Neural cell (in vitro differentiated cells): ENCODE measurements at regions not wholly inside any gene's neighbourhood (a gene's known extent, or its start where the extent isn't known, plus 50 kb on each side); places are given as distances from the start of the nearest gene placed in this dataset.

Experiments
- CTCF ChIP-seq: fragments of 450-650 bp; IDR thresholded peaks from 2 replicates; pipeline ENCODE4 v1.5.1; 2014; ENCODE audit warnings: antibody characterized with exemption, mild to moderate bottlenecking, moderate library complexity; ENCODE audit not compliant: poor library complexity, severe bottlenecking
- EP300 ChIP-seq: fragments of 450-650 bp; conservative IDR thresholded peaks from 2 replicates; pipeline ENCODE4 v1.6.1; 2014; ENCODE audit warnings: antibody characterized with exemption, mild to moderate bottlenecking, moderate library complexity; ENCODE audit not compliant: poor library complexity, severe bottlenecking
- EZH2 ChIP-seq: fragments of 200-600, 300-800 bp; shearing (Covaris generic), sonication (generic); IDR thresholded peaks from 2 replicates; pipeline ENCODE4 v1.6.1; 2014; ENCODE audit warnings: antibody characterized with exemption, low read length, borderline replicate concordance, mild to moderate bottlenecking; ENCODE audit not compliant: insufficient read depth, poor library complexity, severe bottlenecking
- MXI1 ChIP-seq: fragments of 450-650 bp; conservative IDR thresholded peaks from 2 replicates; pipeline ENCODE4 v1.6.1; 2014; ENCODE audit warnings: antibody characterized with exemption, mild to moderate bottlenecking; ENCODE audit not compliant: poor library complexity, severe bottlenecking
- POLR2AphosphoS5 ChIP-seq: IDR thresholded peaks from 2 replicates; pipeline ENCODE4 v1.6.1; 2012
- RAD21 ChIP-seq: fragments of 450-650 bp; conservative IDR thresholded peaks from 2 replicates; pipeline ENCODE4 v1.6.1; 2014; ENCODE audit warnings: antibody characterized with exemption, mild to moderate bottlenecking, moderate library complexity
- SMC3 ChIP-seq: fragments of 450-650 bp; conservative IDR thresholded peaks from 2 replicates; pipeline ENCODE4 v1.6.1; 2014; ENCODE audit warnings: antibody characterized with exemption, mild to moderate bottlenecking, moderate library complexity; ENCODE audit not compliant: poor library complexity
- TAF1 ChIP-seq: IDR thresholded peaks from 2 replicates; pipeline ENCODE4 v1.6.1; 2012; ENCODE audit warnings: low read depth

- no peak for TF ChIP-seq CTCF
- no peak for TF ChIP-seq MXI1
- no peak for TF ChIP-seq POLR2AphosphoS5
- no peak for TF ChIP-seq EZH2
- TF ChIP-seq TAF1 = no peak
- no peak for TF ChIP-seq SMC3
- no peak for TF ChIP-seq RAD21
- no peak for TF ChIP-seq EP300
Observed at GRCh38 chr13:64273780-64274179, 2858.1 kb upstream of the PCDH20 start.
